ENCODE measurements at regions not wholly inside any gene's neighbourhood (a gene's known extent, or its start where the extent isn't known, plus 50 kb on each side); places are given as distances from the start of the nearest gene placed in this dataset.

DNA sequence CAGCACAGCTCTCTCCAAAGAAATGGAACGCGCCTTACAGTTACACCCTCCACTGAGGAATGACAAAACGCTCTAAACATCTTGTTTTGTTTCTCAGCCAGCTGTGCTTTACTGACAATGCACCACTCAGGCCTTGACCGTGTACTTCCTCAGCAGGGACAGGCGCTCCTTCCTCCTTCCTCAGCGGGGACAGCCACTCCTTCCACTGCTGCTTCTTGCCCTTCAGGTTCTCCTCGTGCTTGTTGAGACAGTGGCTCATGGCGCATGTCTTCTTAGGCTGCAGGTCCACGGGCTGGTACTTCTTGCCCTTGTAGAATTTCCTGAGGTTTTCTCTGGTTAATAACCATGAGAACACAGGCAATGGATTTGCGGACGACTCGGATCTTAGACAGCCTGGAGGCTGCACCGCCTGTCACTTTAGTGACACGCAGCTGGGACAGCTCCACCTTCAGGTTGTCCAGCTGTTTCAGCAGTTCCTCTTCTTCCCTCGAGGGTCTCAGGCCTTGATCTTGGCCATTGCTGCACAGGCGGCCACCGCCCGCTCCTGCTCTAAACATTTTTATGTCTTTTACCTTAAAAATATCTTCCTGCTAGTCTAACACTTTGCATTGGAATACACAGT is 613.8 kb downstream of the BRD1 start:
- Mint-ChIP-seq H3K4me3 (no peak overlapping the region), H3K27me3 (ENCODE audit: insufficient read depth, low read depth, poor library complexity) (peaks cover 7% of the 10 kb centered on the region), H3K9me3 (peaks cover 29% of the 10 kb centered on the region), H3K36me3 (ENCODE audit: low read depth) (peaks cover 16% of the 10 kb centered on the region), H3K4me1 (no peaks in the 10 kb centered on the region), H3K27ac (no peak overlapping the region)
- Histone ChIP-seq H3K4me1 (ENCODE audit: insufficient read depth) (no peaks in the 10 kb centered on the region), H3K4me3 (no peak overlapping the region), H3K4me2 (no peak overlapping the region), H2AFZ (no peak overlapping the region), H3K36me3 (ENCODE audit: insufficient read depth) (no peaks in the 10 kb centered on the region; the same call in 1 of the 2 replicates), H3K9me2 (ENCODE audit: insufficient read depth) (no peaks in the 10 kb centered on the region), H3K27me3 (ENCODE audit: insufficient read depth) (no peaks in the 10 kb centered on the region), H3K27ac (ENCODE audit: low read depth) (no peak overlapping the region), H3K79me2 (replicated peaks; ENCODE audit: insufficient read depth) (no peaks in the 10 kb centered on the region), H4K20me1 (replicated peaks; ENCODE audit: insufficient read depth) (no peaks in the 10 kb centered on the region), H3F3A (replicated peaks; ENCODE audit: low read depth) (no peaks in the 10 kb centered on the region)
- no peak for DNase-seq (ENCODE audit: low spot score)
- ATAC-seq = no peak
- TF ChIP-seq ZNF331 (CRISPR knock-in tag; IDR thresholded peaks at IDR 0.05; ENCODE audit: low read depth) = no peak
- no peak for TF ChIP-seq NANOG (IDR thresholded peaks at IDR 0.05; ENCODE audit: borderline replicate concordance)
- no peak for TF ChIP-seq POLR2AphosphoS5 (IDR thresholded peaks at IDR 0.05; ENCODE audit: low read depth)
- TF ChIP-seq EZH2phosphoT487 (IDR thresholded peaks at IDR 0.05; ENCODE audit: unreplicated experiment) = no peak
- TF ChIP-seq EZH2 (IDR thresholded peaks at IDR 0.05; ENCODE audit: low read depth, unreplicated experiment) = no peak
- no peak for TF ChIP-seq JUNB (IDR thresholded peaks at IDR 0.05; ENCODE audit: unreplicated experiment)
- TF ChIP-seq, protein P1, sequence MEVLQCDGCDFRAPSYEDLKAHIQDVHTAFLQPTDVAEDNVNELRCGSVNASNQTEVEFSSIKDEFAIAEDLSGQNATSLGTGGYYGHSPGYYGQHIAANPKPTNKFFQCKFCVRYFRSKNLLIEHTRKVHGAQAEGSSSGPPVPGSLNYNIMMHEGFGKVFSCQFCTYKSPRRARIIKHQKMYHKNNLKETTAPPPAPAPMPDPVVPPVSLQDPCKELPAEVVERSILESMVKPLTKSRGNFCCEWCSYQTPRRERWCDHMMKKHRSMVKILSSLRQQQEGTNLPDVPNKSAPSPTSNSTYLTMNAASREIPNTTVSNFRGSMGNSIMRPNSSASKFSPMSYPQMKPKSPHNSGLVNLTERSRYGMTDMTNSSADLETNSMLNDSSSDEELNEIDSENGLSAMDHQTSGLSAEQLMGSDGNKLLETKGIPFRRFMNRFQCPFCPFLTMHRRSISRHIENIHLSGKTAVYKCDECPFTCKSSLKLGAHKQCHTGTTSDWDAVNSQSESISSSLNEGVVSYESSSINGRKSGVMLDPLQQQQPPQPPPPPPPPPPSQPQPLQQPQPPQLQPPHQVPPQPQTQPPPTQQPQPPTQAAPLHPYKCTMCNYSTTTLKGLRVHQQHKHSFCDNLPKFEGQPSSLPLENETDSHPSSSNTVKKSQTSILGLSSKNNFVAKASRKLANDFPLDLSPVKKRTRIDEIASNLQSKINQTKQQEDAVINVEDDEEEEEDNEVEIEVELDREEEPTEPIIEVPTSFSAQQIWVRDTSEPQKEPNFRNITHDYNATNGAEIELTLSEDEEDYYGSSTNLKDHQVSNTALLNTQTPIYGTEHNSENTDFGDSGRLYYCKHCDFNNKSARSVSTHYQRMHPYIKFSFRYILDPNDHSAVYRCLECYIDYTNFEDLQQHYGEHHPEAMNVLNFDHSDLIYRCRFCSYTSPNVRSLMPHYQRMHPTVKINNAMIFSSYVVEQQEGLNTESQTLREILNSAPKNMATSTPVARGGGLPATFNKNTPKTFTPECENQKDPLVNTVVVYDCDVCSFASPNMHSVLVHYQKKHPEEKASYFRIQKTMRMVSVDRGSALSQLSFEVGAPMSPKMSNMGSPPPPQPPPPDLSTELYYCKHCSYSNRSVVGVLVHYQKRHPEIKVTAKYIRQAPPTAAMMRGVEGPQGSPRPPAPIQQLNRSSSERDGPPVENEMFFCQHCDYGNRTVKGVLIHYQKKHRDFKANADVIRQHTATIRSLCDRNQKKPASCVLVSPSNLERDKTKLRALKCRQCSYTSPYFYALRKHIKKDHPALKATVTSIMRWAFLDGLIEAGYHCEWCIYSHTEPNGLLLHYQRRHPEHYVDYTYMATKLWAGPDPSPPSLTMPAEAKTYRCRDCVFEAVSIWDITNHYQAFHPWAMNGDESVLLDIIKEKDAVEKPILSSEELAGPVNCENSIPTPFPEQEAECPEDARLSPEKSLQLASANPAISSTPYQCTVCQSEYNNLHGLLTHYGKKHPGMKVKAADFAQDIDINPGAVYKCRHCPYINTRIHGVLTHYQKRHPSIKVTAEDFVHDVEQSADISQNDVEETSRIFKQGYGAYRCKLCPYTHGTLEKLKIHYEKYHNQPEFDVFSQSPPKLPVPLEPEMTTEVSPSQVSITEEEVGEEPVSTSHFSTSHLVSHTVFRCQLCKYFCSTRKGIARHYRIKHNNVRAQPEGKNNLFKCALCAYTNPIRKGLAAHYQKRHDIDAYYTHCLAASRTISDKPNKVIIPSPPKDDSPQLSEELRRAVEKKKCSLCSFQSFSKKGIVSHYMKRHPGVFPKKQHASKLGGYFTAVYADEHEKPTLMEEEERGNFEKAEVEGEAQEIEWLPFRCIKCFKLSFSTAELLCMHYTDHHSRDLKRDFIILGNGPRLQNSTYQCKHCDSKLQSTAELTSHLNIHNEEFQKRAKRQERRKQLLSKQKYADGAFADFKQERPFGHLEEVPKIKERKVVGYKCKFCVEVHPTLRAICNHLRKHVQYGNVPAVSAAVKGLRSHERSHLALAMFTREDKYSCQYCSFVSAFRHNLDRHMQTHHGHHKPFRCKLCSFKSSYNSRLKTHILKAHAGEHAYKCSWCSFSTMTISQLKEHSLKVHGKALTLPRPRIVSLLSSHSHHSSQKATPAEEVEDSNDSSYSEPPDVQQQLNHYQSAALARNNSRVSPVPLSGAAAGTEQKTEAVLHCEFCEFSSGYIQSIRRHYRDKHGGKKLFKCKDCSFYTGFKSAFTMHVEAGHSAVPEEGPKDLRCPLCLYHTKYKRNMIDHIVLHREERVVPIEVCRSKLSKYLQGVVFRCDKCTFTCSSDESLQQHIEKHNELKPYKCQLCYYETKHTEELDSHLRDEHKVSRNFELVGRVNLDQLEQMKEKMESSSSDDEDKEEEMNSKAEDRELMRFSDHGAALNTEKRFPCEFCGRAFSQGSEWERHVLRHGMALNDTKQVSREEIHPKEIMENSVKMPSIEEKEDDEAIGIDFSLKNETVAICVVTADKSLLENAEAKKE (CRISPR knock-in tag; IDR thresholded peaks at IDR 0.05) = no peak
- TF ChIP-seq STAT1 (IDR thresholded peaks at IDR 0.05; ENCODE audit: unreplicated experiment) = no peak
- no peak for TF ChIP-seq ZNF114 (CRISPR knock-in tag; IDR thresholded peaks at IDR 0.05)
- no peak for TF ChIP-seq CREB1 (CRISPR knock-in tag; IDR thresholded peaks at IDR 0.05; ENCODE audit: low read depth)
- TF ChIP-seq, protein P2, sequence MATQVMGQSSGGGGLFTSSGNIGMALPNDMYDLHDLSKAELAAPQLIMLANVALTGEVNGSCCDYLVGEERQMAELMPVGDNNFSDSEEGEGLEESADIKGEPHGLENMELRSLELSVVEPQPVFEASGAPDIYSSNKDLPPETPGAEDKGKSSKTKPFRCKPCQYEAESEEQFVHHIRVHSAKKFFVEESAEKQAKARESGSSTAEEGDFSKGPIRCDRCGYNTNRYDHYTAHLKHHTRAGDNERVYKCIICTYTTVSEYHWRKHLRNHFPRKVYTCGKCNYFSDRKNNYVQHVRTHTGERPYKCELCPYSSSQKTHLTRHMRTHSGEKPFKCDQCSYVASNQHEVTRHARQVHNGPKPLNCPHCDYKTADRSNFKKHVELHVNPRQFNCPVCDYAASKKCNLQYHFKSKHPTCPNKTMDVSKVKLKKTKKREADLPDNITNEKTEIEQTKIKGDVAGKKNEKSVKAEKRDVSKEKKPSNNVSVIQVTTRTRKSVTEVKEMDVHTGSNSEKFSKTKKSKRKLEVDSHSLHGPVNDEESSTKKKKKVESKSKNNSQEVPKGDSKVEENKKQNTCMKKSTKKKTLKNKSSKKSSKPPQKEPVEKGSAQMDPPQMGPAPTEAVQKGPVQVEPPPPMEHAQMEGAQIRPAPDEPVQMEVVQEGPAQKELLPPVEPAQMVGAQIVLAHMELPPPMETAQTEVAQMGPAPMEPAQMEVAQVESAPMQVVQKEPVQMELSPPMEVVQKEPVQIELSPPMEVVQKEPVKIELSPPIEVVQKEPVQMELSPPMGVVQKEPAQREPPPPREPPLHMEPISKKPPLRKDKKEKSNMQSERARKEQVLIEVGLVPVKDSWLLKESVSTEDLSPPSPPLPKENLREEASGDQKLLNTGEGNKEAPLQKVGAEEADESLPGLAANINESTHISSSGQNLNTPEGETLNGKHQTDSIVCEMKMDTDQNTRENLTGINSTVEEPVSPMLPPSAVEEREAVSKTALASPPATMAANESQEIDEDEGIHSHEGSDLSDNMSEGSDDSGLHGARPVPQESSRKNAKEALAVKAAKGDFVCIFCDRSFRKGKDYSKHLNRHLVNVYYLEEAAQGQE (IDR thresholded peaks at IDR 0.05; ENCODE audit: unreplicated experiment) = no peak
- TF ChIP-seq, protein P3, sequence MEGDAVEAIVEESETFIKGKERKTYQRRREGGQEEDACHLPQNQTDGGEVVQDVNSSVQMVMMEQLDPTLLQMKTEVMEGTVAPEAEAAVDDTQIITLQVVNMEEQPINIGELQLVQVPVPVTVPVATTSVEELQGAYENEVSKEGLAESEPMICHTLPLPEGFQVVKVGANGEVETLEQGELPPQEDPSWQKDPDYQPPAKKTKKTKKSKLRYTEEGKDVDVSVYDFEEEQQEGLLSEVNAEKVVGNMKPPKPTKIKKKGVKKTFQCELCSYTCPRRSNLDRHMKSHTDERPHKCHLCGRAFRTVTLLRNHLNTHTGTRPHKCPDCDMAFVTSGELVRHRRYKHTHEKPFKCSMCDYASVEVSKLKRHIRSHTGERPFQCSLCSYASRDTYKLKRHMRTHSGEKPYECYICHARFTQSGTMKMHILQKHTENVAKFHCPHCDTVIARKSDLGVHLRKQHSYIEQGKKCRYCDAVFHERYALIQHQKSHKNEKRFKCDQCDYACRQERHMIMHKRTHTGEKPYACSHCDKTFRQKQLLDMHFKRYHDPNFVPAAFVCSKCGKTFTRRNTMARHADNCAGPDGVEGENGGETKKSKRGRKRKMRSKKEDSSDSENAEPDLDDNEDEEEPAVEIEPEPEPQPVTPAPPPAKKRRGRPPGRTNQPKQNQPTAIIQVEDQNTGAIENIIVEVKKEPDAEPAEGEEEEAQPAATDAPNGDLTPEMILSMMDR (conservative IDR thresholded peaks at IDR 0.05; ENCODE audit: low read depth in 2 of 2) = no peak
- TF ChIP-seq, protein P4, sequence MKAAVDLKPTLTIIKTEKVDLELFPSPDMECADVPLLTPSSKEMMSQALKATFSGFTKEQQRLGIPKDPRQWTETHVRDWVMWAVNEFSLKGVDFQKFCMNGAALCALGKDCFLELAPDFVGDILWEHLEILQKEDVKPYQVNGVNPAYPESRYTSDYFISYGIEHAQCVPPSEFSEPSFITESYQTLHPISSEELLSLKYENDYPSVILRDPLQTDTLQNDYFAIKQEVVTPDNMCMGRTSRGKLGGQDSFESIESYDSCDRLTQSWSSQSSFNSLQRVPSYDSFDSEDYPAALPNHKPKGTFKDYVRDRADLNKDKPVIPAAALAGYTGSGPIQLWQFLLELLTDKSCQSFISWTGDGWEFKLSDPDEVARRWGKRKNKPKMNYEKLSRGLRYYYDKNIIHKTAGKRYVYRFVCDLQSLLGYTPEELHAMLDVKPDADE (IDR thresholded peaks at IDR 0.05) = no peak

All from GM23338 (cell line).